ENCODE measurements at regions not wholly inside any gene's neighbourhood (a gene's known extent, or its start where the extent isn't known, plus 50 kb on each side); places are given as distances from the start of the nearest gene placed in this dataset.
"Not testable (repeated sequence)": the region's sequence is repeated elsewhere in the genome, so short reads cannot be mapped to it uniquely, and the experiment has no call there.

DNA sequence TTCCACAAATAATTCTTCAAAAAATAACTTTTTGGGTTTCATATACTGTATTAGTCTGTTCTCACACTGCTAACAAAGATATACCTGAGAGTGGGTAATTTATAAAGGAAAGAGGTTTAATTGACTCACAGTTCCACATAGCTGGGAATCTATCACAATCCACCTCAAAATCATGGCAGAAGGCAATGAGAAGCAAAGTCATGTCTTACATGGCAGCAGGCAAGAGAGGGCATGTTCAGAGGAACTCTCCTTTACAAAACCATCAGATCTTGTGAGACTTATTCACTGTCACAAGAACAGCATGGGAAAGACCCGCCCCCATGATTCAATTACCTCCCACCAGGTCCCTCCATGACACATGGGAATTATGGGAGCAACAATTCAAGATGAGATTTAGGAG is 93.1 kb upstream of the NANOGP8 start:
- not testable (repeated sequence) for TF ChIP-seq POLR2AphosphoS5 (IDR thresholded peaks at IDR 0.05)
- TF ChIP-seq, protein P1, sequence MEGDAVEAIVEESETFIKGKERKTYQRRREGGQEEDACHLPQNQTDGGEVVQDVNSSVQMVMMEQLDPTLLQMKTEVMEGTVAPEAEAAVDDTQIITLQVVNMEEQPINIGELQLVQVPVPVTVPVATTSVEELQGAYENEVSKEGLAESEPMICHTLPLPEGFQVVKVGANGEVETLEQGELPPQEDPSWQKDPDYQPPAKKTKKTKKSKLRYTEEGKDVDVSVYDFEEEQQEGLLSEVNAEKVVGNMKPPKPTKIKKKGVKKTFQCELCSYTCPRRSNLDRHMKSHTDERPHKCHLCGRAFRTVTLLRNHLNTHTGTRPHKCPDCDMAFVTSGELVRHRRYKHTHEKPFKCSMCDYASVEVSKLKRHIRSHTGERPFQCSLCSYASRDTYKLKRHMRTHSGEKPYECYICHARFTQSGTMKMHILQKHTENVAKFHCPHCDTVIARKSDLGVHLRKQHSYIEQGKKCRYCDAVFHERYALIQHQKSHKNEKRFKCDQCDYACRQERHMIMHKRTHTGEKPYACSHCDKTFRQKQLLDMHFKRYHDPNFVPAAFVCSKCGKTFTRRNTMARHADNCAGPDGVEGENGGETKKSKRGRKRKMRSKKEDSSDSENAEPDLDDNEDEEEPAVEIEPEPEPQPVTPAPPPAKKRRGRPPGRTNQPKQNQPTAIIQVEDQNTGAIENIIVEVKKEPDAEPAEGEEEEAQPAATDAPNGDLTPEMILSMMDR (IDR thresholded peaks at IDR 0.05), result not testable (repeated sequence)
